IMR-90 (cell line): ENCODE measurements at regions not wholly inside any gene's neighbourhood (a gene's known extent, or its start where the extent isn't known, plus 50 kb on each side); places are given as distances from the start of the nearest gene placed in this dataset.
"Not testable (repeated sequence)": the region's sequence is repeated elsewhere in the genome, so short reads cannot be mapped to it uniquely, and the experiment has no call there.

Experiments used
- CHD1 ChIP-seq: IDR thresholded peaks from 2 replicates; pipeline ENCODE4 v1.6.1; 2012; ENCODE audit warnings: low read depth, low read length, improper control_type of control experiment
- FOS ChIP-seq: fragments of 150-350 bp; IDR thresholded peaks from 2 replicates; pipeline ENCODE4 v1.6.1; 2016; ENCODE audit warnings: low read depth, low read length
- MXI1 ChIP-seq: IDR thresholded peaks from 2 replicates; pipeline ENCODE4 v1.6.1; 2012; ENCODE audit warnings: low read depth, mild to moderate bottlenecking, low read length, moderate library complexity, borderline replicate concordance
- POLR2A ChIP-seq: IDR thresholded peaks from 2 replicates; pipeline ENCODE4 v1.6.1; 2012; ENCODE audit warnings: mild to moderate bottlenecking, low read depth, low read length
- RAD21 ChIP-seq: IDR thresholded peaks from 2 replicates; pipeline ENCODE4 v1.6.1; 2012; ENCODE audit warnings: low read length, improper control_type of control experiment
- RCOR1 ChIP-seq: IDR thresholded peaks from 2 replicates; pipeline ENCODE4 v1.6.1; 2012; ENCODE audit warnings: mild to moderate bottlenecking, low read length, improper control_type of control experiment; ENCODE audit not compliant: insufficient replicate concordance
- RFX5 ChIP-seq: IDR thresholded peaks from 2 replicates; pipeline ENCODE4 v1.8.0; 2012; ENCODE audit warnings: low read depth, mild to moderate bottlenecking, low read length, moderate library complexity
- TF ChIP-seq, protein P1 (sequence below): conservative IDR thresholded peaks from 2 replicates; pipeline ENCODE4 v1.5.1; 2012; ENCODE audit warnings: mild to moderate bottlenecking, low read depth, low read length, improper control_type of control experiment
- TF ChIP-seq, protein P2 (sequence below): fragments of 150-350 bp; IDR thresholded peaks from 2 replicates; pipeline ENCODE4 v1.6.1; 2016; ENCODE audit warnings: low read depth, mild to moderate bottlenecking, low read length, moderate library complexity, borderline replicate concordance

DNA sequence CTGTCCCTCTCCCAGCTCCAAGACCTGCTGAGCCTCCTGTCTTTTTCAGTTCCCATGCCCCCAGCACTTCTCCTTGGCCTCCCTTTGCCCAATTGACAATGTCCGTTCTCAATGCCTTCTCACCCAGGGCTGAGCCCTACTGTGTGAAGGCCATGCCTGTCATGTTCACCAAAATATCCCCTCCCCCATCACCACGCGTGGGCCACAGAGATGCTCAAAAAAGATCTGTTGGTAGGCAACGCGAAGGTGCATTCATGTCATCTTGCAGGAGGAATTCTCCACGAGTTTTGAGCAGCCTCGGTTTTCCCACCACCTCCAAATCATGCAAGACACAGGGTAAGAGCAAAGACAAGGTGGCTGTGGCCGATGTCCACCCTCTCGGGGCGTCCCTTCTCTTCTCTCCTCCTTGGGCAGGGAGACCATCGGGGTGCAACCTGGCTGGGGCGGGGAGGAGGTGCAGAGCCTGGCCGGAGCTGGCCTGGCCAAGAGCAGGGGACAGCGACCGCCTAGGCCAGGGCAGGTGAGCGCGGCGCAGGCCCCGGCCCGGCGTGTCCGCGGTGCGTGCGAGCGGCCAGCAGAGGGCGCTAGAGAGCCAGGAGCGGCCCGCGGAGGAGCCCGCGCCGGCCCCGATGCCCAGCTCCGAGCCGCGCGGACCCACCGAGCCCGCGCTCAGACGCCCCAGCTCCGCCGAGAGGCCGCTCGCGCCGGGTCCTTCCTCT, 56.3 kb upstream of the KRTAP5-11 start:
- not testable (repeated sequence) for TF ChIP-seq POLR2A, CHD1, FOS, MXI1, RFX5, RCOR1
- TF ChIP-seq, protein P1, sequence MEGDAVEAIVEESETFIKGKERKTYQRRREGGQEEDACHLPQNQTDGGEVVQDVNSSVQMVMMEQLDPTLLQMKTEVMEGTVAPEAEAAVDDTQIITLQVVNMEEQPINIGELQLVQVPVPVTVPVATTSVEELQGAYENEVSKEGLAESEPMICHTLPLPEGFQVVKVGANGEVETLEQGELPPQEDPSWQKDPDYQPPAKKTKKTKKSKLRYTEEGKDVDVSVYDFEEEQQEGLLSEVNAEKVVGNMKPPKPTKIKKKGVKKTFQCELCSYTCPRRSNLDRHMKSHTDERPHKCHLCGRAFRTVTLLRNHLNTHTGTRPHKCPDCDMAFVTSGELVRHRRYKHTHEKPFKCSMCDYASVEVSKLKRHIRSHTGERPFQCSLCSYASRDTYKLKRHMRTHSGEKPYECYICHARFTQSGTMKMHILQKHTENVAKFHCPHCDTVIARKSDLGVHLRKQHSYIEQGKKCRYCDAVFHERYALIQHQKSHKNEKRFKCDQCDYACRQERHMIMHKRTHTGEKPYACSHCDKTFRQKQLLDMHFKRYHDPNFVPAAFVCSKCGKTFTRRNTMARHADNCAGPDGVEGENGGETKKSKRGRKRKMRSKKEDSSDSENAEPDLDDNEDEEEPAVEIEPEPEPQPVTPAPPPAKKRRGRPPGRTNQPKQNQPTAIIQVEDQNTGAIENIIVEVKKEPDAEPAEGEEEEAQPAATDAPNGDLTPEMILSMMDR: peak; percentile 66
- TF ChIP-seq, protein P2, sequence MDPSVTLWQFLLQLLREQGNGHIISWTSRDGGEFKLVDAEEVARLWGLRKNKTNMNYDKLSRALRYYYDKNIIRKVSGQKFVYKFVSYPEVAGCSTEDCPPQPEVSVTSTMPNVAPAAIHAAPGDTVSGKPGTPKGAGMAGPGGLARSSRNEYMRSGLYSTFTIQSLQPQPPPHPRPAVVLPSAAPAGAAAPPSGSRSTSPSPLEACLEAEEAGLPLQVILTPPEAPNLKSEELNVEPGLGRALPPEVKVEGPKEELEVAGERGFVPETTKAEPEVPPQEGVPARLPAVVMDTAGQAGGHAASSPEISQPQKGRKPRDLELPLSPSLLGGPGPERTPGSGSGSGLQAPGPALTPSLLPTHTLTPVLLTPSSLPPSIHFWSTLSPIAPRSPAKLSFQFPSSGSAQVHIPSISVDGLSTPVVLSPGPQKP: not testable (repeated sequence)
- TF ChIP-seq RAD21: peak; percentile 60
